Tibial nerve (tissue), 4 donors: ENCODE measurements at regions not wholly inside any gene's neighbourhood (a gene's known extent, or its start where the extent isn't known, plus 50 kb on each side); places are given as distances from the start of the nearest gene placed in this dataset.

ENCODE experiments used
- DNase-seq, 2 donors: peaks; one replicate each; pipeline ENCODE4 v3.0.0-alpha.2; 2019; ENCODE audit warnings: low spot score in 2 of 2
- H3K27ac ChIP-seq, 4 donors: fragments of 200-600 bp; sonication (generic) in 3 of 4; one replicate each; pipeline ENCODE4 v1.5.1; 2017 to 2019; ENCODE audit warnings: mild to moderate bottlenecking in 1 of 4
- H3K27me3 ChIP-seq, 2 donors: fragments of 200-600 bp; sonication (generic) in 1 of 2; one replicate each; pipeline versions ENCODE4 v1.5.1 to v1.6.0; 2017 to 2019
- H3K36me3 ChIP-seq, 3 donors: fragments of 200-600 bp; sonication (generic); one replicate each; pipeline ENCODE4 v1.5.1; 2018 to 2019
- H3K4me1 ChIP-seq, 4 donors: fragments of 200-600 bp; sonication (generic) in 3 of 4; one replicate each; pipeline ENCODE4 v1.5.1; 2017 to 2019
- H3K4me3 ChIP-seq, 4 donors: fragments of 200-600 bp; sonication (generic) in 3 of 4; one replicate each; pipeline ENCODE4 v1.5.1; 2017 to 2019; ENCODE audit warnings: mild to moderate bottlenecking in 1 of 4, moderate library complexity in 1 of 4
- H3K9me3 ChIP-seq, 4 donors: fragments of 200-600 bp; sonication (generic) in 3 of 4; one replicate each; pipeline ENCODE4 v1.5.1; 2017 to 2019
- CTCF ChIP-seq, 5 experiments: fragments of 200-600 bp in 3 of 5; fragments of 450-650 bp in 2 of 5; sonication (generic) in 3 of 5; IDR thresholded peaks; one replicate each; pipeline ENCODE4 v1.5.1; 2016 to 2019; ENCODE audit warnings: antibody characterized with exemption in 5 of 5, mild to moderate bottlenecking in 3 of 5, moderate library complexity in 2 of 5
- EP300 ChIP-seq, 2 donors: sonication (generic); formaldehyde crosslinking; IDR thresholded peaks; one replicate each; pipeline ENCODE4 v1.6.1; 2017; ENCODE audit warnings: antibody characterized with exemption in 2 of 2, mild to moderate bottlenecking in 1 of 2
- POLR2A ChIP-seq, 2 donors: fragments of 450-650 bp; IDR thresholded peaks; one replicate each; pipeline ENCODE4 v1.6.1; 2017; ENCODE audit warnings: antibody characterized with exemption in 2 of 2, mild to moderate bottlenecking in 2 of 2, moderate library complexity in 2 of 2
- WGBS, 2 donors: methylation state at CpG; one replicate each; pipeline ENCODE4 v1.1.5; 2018; 5-methylcytosine and 5-hydroxymethylcytosine counted together

GRCh38 chr12:107510211-107510610 is 175.4 kb upstream of the PWP1 start:
- Histone ChIP-seq H3K27ac (no peak overlapping the region), H3K27me3 (no peaks in the 10 kb centered on the region), H3K4me3 (no peak overlapping the region), H3K4me1 (peaks cover 0 to 17% (median 0%) of the 10 kb centered on the region in 4 donors), H3K36me3 (no peaks in the 10 kb centered on the region), H3K9me3 (no peaks in the 10 kb centered on the region)
- WGBS, 2 donors, result 74 to 82% methylated on average over 2 of the region's 2 CpGs
- TF ChIP-seq EP300 (IDR thresholded peaks at IDR 0.05), result no peak
- TF ChIP-seq POLR2A (IDR thresholded peaks at IDR 0.05), result no peak
- TF ChIP-seq CTCF (IDR thresholded peaks at IDR 0.05), result no peak
- no peak for DNase-seq

- no peak for DNase-seq
- Histone ChIP-seq H3K27me3 (no peaks in the 10 kb centered on the region), H3K27ac (peak overlapping the region in 1 of 4 donors; percentile 28), H3K4me3 (no peak overlapping the region), H3K9me3 (no peaks in the 10 kb centered on the region), H3K4me1 (peaks cover 0 to 23% (median 0%) of the 10 kb centered on the region in 4 donors), H3K36me3 (no peaks in the 10 kb centered on the region)
- TF ChIP-seq CTCF (IDR thresholded peaks at IDR 0.05), result no peak
- TF ChIP-seq EP300 (IDR thresholded peaks at IDR 0.05), result no peak
- no peak for TF ChIP-seq POLR2A (IDR thresholded peaks at IDR 0.05)
- WGBS, 2 donors, result 47 to 49% methylated on average over 3 of the region's 3 CpGs
These were observed 174.3 kb upstream of the PWP1 start for GRCh38 chr12:107511292-107511691.

GRCh38 chr12:107512391-107512790 is 173.2 kb upstream of the PWP1 start:
- DNase-seq, result peak in 1 of 2 donors; percentile 31
- H3K27me3 ChIP-seq, result no peaks in the 10 kb centered on the region
- H3K36me3 ChIP-seq, result no peaks in the 10 kb centered on the region
- no peak overlapping the region for H3K27ac ChIP-seq
- H3K9me3 ChIP-seq, result no peaks in the 10 kb centered on the region
- no peak overlapping the region for H3K4me3 ChIP-seq
- TF ChIP-seq POLR2A (IDR thresholded peaks at IDR 0.05) (no peak), EP300 (IDR thresholded peaks at IDR 0.05) (peak in 1 of 2 donors; percentile 21), CTCF (IDR thresholded peaks at IDR 0.05) (no peak)
- peaks cover 0 to 23% (median 0%) of the 10 kb centered on the region in 4 donors for H3K4me1 ChIP-seq
- WGBS, 2 donors, result 54 to 77% methylated on average over 3 of the region's 3 CpGs

DNA sequence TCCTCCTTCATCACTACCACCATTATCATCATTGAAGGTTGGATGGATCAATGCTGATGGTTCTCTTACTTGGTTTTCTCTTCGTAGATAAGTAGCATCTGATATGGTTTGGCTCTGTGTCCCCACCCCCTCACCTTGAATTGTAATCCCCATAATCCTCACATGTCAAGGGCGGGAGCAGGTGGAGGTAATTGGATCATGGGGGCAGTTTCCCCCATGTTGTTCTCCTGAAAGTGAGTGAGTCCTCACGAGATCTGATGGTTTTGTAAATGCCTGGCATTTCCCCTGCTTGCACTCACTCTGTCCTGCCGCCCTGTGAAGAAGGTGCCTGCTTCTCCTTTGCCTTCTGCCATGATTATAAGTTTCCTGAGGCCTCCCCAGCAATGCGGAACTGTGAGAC is 172.4 kb upstream of the PWP1 start:
- TF ChIP-seq CTCF (IDR thresholded peaks at IDR 0.05), result no peak
- TF ChIP-seq EP300 (IDR thresholded peaks at IDR 0.05), result no peak
- TF ChIP-seq POLR2A (IDR thresholded peaks at IDR 0.05), result no peak
- Histone ChIP-seq H3K4me3 (no peak overlapping the region), H3K9me3 (no peaks in the 10 kb centered on the region), H3K27ac (no peak overlapping the region), H3K4me1 (peaks cover 0 to 23% (median 0%) of the 10 kb centered on the region in 4 donors), H3K27me3 (no peaks in the 10 kb centered on the region), H3K36me3 (no peaks in the 10 kb centered on the region)
- no peak for DNase-seq
- 65 to 83% methylated on average over 5 of the region's 5 CpGs for WGBS, 2 donors

- TF ChIP-seq POLR2A (IDR thresholded peaks at IDR 0.05), result no peak
- no peak for TF ChIP-seq CTCF (IDR thresholded peaks at IDR 0.05)
- TF ChIP-seq EP300 (IDR thresholded peaks at IDR 0.05), result no peak
- Histone ChIP-seq H3K9me3 (no peaks in the 10 kb centered on the region), H3K4me3 (no peak overlapping the region), H3K27ac (no peak overlapping the region), H3K27me3 (no peaks in the 10 kb centered on the region), H3K4me1 (peaks cover 0 to 23% (median 0%) of the 10 kb centered on the region in 4 donors), H3K36me3 (no peaks in the 10 kb centered on the region)
- WGBS, 2 donors, result 78 to 90% methylated on average over 3 of the region's 3 CpGs
- no peak for DNase-seq
These were observed 171.8 kb upstream of the PWP1 start for GRCh38 chr12:107513636-107514400.
